ENCODE measurements at regions not wholly inside any gene's neighbourhood (a gene's known extent, or its start where the extent isn't known, plus 50 kb on each side); places are given as distances from the start of the nearest gene placed in this dataset.
"Not testable (repeated sequence)": the region's sequence is repeated elsewhere in the genome, so short reads cannot be mapped to it uniquely, and the experiment has no call there.

DNA sequence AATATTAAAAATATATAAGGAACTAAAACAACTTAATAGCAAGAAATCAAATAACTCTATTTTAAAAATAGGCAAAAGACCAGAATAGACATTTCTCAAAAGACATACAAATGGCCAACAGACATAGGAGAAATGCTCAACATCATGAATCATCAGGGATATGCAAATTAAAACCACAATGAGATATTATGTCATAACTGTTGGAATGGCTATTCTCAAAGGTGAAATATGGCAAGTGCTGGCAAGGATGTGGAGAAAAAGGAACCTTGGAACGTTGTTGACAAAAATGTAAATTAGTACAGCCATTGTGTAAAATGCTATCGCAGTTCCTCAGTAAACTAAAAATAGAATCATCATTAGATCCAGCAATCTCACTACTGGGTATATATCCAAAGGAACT is 468.5 kb downstream of the NFIB start:
- CTCF ChIA-PET = no interaction called here

DNA sequence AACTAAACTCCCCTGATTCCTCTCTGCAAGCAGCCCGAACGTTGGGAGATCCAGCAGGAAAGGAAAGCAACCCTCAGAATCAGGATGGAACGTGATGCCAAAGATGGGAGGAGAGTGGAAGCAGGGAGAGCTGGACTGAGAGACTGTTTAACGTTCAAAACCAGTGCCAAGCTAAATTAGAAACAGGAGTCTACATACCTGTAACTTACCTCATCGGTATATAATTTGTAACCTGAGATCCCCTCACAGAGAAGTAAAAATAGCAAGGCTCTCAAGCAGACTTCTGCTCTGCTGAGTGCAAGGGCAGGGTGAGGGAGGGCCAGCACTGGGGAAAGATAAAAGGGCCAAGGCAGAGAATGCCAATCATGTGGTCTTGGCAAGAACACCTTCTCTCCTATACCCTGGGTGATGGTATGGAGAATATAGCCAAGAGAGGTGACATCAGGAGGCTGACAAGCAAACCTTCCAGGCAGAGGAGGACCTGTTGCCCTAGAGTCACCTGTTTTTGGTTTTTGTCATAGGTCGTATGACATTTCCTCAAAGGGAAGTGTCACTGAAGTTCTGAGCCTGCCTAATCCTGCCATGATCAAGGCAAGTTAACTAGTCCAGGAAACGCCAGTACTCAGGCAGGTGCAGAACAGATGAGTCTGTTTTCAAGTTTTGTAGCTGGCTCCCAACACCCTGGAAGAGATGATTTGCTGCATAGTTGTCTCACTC is 472.0 kb downstream of the NFIB start:
- CTCF ChIA-PET = no interaction called here
- POLR2A ChIA-PET = no interaction called here

More for the DNA sequence above, 468.5 kb downstream of the NFIB start:
- POLR2A ChIA-PET = no interaction called here

DNA sequence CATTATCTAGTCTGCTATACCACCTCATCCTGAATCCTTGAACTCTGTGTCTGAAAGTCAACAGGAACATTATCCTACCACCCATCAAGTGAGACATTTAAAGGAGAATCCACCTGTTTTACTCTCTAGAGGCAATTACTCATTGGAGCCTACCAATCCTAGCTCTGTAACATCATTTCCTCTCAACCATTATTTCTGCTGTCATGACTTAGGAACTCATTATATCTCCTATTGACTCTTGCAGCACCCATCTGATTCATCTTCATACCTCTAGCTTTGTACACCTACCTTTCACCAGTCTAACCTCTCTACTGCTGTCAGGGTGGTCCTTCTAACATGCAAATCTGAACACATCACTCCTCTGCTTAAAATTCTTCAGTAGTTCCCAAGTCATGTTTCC is 481.5 kb downstream of the NFIB start:
- ChIA-PET POLR2A (no interaction called here), CTCF (no interaction called here)

DNA sequence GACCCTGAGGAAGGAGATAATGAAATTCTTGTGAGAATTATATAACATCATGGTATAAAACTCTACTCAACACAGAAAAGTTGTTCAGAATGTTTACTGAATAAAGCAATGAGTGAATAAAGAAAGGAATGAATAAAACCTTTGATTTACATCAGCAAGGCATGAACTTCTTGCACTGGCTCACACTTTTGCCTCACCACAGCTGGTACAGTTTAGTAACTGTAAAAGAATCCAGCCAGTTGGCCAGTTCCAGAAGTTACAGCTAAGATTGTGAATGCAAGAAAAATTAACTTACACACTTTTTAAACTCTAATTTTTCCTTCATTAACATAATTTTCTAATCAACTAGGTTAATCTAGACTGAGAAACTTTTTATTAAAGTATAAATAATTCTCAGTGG is 490.9 kb downstream of the NFIB start:
- CTCF ChIA-PET = no interaction called here
- POLR2A ChIA-PET = no interaction called here

DNA sequence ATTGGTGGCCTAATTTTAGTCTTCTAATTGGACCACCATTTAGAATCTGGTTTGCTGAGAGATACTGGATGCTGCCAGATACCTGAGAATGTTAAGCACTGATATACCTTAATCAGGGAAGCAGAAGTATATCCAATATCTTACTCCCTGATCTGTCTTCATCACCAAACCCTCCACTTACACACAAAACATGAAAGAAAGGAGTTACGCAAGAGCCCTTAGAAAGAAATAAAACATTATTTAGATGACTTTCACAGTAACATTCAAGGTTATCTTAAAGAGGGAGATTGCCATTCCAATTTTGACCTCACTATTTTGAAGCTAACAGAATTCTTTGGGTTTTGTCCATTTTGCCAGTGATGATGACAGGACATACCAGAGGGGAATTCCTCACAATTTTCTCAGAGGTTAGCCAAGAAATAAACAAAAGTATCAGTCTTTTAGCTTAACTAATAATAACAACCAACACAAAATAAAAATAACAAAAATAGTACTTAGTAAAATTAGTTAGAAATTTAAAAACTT is 496.1 kb downstream of the NFIB start:
- ChIA-PET CTCF (no interaction called here), POLR2A (no interaction called here)

DNA sequence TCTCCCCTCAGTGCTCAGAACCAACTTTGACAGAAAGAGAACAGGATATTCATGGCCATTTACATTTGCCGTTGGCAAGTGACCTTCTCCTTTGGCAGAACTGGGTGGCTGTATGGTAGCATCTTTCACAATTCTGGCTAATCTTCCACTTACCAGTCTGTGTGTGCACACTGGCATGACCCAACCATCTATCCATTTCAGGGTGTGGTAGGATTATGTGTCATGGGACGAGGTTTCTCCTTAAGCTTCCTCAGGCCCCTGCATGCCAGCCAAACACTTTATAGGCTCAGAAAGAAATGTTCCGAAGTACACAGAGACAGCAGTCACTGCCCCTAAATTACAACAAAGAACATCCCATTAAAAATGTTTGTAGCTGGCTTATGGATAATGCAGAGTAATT is 497.1 kb downstream of the NFIB start:
- CTCF ChIA-PET = no interaction called here
- POLR2A ChIA-PET = no interaction called here

DNA sequence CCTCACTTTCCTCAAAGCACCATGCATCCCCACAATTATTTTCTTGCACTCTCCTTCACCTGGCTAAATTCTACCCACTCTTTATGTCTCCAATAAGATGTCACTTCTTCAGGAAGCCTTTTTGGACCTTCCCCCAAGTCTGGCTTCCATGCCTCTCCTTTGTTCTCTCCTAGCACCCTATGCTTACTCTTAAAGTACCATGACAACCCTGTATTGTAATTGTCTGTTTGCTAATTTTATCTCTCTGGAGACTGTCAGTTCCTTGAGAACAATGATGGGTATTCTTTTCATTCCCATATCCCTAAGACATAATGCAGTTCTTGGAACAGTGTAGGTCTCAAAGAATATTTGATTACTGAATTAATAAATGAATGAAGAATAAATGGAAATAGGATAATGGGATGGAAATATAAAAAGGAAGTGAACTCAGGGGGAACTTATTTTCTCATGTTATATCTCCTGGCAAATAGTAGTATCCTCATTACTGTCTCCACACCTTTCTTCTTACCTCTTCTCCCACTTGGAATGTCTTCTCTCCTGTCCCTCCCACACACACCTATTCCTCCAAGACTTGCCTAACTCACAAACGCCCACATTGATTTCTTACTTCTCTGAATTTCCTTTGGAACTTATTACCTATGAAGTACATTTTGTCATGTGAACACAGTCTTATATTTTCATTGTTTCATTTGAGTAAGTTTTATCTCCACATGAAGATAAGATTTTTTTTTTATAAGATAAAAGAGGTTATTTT is 499.1 kb downstream of the NFIB start:
- POLR2A ChIA-PET = no interaction called here
- CTCF ChIA-PET = no interaction called here

DNA sequence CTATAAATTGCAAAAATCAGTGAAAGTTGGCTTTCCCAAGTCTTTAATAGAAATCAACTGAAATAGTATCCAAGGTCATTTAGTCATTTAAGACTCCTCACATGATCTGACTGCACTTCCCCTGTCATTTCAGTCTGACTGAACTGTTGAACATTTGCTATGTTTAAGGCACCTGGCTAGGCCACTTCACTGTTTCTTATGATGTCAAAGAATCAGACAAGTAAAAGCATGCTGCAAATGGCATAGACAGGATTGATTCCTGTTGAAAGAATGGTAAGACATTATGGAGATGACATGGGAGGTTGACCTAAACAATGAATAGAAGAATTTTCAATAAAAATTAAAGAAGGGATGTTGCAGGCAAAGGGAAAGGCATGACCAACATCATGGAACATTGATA is 502.1 kb downstream of the NFIB start:
- CTCF ChIA-PET = no interaction called here
- POLR2A ChIA-PET = no interaction called here

DNA sequence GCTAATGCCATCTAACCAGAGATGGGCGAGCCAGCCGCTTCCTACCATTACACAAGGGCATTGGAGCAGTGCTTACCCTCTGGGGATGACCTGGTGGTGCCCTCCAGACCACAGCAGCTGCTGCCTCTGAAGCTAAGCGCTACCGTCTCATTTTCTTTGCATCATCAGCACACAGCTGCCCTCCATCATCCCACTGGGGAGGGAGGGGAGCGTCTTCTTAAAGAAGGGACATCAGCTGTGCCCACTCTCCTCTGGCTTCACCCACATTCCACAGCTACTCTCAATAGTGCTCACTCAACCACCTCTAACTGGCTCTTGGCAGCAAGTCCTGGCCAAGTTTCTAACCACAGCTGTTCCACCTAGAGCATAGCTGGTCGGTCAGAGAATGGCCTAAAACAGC is 503.4 kb downstream of the NFIB start:
- ChIA-PET CTCF (no interaction called here), POLR2A (no interaction called here)

DNA sequence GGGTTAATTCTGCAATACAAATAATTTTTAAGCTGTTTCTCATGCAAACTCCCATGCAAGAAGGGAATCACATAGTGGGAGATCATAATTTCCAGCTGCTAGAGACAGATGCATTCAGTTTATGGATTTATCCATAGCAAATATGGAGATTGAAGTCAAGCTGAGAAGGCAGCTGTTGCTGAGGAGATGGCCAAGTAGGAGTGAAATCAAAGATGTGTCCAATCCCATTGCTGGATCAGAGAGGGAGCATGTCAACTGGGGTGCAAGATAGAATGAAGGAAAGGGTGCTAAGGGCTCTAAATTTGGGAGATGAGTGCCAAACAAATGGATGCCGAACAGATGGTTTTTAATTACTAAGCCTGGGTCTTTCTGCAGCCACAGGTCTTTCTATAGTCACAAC is 504.5 kb downstream of the NFIB start:
- CTCF ChIA-PET = no interaction called here
- POLR2A ChIA-PET = no interaction called here

DNA sequence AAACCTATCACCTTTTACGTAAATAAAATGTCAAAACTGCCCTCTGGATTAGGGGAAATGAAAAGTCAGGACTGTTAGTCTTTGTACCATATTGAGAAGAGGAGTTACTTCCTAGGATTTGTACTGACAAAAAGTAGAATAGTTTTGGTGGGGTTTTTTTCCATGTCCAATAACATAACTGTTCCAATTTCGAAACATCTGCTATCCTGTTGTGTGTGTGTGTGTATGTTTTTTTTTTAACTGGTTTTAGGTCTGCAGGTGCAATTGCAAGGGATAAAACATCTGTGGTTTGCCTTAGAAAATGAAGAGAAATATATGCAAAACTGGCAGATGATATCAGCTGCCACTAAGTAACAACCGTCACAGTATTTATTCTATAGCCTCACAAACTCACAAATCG is 506.8 kb downstream of the NFIB start:
- ChIA-PET POLR2A (no interaction called here), CTCF (no interaction called here)

DNA sequence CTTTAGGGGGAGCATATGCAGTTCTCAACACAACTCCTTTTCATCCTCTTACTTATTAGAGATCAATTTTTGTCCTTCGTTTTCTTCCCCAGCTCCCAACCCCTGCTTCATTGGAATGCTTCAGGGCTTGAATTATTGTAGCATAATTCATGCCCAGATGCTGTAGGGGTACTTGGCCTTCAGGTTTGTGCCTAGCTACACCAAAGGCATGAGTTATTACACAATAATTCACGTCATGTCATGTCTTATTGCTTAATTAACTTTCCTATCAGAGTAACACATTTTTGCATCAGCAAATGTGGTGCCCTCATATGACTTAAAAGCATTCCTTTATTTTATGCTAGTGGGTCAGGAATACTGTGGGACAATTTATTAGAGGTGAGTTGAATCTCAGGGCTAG is 507.2 kb downstream of the NFIB start:
- POLR2A ChIA-PET = no interaction called here
- CTCF ChIA-PET = no interaction called here

DNA sequence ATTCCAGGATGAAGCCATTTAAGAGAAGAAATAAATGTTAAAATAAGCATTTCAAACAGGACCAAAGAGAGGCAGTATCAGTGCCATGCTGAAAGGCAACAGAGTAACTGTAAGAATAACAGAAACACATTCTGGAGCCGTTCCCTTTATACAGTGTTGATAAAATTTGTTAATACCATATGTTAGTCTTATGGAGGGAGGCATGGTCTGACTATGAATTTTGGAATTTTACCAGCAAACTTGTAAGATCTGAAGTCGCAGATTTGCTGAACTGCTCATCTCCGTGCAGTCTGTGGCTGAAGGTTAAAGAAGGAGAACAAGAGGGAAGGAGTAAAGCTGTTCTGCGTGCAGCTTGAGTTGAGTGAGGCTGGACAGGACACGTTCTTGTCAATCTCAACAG is 508.4 kb downstream of the NFIB start:
- CTCF ChIA-PET = no interaction called here
- POLR2A ChIA-PET = no interaction called here

DNA sequence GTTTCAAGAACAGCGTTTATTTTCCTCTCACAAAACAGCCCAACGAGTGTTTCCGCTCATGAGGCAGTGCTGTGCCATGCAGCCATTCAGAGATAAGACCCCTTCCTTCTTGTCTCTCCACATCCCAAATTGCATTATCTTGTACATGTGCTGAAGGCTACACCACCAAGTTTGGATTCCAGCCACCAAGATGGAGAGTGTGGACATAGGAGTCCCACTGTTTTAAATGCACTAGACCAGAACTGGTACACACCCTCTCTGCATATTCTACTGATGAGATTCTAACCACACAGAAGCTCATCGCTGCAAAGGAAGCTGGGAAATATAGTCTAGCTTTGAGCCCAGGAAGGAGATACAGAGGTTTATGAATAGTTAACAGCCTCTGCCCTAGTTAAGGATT is 509.4 kb downstream of the NFIB start:
- ChIA-PET CTCF (no interaction called here), POLR2A (no interaction called here)

DNA sequence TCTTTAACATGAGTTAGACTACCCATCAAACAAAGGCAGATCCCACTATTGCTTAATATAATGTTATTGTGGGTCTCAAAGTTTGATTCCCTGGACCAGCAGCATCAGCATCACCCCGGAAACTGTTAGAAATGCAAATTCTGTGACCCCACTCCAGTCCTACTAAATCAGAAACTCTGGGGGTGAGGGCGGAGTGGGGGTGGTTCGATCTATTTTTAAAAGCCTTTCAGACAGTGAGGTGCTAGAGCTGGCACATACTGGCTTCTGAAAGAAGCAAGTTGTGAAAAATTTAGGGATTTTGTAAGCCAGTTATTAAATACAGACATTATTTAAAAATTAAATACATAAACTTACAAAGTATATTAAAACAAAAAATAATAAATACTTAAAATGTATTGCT is 513.2 kb downstream of the NFIB start:
- CTCF ChIA-PET = no interaction called here
- POLR2A ChIA-PET = no interaction called here

DNA sequence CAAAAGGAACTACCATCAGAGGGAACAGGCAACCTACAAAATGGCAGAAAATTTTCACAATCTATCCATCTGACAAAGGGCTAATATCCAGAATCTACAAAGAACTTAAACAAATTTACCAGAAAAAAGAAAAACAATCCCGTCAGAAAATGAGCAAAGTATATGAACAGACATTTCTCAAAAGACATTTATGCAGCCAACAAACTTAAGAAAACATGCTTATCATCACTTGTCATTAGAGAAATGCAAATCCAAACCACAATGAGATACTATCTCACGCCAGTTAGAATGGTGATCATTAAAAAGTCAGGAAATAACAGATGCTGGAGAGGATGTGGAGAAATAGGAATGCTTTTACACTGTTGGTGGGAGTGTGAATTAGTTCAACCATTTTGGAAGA is 516.2 kb downstream of the NFIB start:
- CTCF ChIA-PET, POLR2A ChIA-PET: not testable (repeated sequence)

DNA sequence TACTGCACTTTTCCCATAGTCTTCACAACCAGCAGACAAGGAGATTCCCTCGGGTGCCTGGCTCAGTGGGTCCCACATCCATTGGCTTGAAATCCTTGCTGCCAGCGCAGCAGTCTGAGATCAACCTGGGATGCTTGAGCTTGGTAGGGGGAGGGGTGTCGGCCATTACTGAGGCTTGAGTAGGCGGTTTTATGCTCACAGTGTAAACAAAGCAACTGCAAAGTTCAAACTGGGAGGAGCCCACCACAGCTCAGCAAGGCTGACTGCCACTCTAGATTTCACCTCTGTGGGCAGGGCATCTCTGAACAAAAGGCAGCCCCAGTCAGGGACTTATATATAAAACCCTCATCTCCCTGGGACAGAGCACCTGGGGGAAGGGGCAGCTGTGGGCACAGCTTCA is 512.3 kb upstream of the MPDZ start:
- POLR2A ChIA-PET = no interaction called here
- CTCF ChIA-PET = no interaction called here

DNA sequence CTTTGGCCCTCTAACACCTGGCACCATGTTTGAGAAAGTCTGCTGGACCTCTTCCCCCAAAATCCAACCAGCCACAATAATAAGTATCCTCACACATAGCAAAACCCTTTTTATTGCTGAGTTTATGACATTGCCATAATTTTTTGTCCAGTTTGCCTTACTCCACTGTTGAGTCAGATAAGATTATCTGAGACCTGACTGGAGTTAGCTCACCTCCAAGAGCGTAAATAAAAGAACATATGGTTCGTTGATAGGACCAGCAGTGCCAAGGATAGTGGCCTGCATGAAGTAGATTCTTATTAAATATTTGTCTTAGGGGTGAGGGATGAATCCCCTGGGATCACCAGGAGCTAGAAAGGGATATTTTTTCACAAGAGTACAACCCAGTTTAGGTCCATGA is 510.6 kb upstream of the MPDZ start:
- CTCF ChIA-PET = no interaction called here
- POLR2A ChIA-PET = no interaction called here

DNA sequence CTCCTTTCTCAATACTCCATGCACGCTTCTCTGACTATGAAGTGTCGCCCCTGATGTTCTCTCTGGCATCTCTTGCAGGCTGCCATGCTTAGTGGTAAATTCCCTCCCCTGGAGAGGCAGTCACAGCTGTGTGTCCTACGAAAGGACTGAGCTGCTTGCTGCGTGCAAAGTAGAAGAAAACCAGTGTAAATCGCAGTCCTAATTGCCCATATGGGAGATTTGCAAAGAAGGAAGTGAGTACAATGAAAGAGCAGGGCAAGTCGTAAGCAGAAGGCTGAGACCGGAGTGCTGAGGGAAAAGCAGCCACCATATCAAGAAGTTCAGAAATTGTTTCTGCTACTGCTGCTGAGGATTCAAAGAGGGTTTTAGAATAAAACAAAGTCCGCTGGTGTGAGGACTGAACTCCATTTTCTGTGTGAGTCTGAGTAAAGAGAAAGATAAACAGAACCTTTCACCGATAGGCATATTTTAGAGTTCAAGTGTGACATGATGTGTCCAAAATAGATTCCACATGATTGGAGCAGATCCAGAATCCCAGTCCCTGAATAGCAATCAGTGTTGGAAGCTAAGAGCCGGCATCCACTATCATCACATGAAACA is 507.8 kb upstream of the MPDZ start:
- CTCF ChIA-PET = no interaction called here
- POLR2A ChIA-PET = no interaction called here

DNA sequence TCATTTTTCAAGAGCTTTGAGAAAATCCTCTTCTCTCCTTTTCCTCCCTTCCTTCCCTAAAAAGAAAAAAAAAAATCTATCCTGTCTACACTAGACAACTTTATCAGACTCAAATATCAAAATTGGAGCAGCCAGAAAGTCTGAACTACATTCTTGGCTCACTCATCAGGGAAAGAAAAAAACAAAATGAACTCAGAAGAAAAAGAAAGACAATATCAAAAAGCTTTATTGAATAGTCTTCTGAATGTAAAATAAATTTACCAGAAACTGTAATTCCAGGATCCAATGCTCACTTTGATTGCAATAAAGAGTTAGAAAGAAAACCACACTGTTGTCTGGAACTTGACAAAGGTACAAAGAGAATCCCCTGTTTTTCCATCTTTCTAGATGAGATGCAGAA is 507.2 kb upstream of the MPDZ start:
- ChIA-PET CTCF (no interaction called here), POLR2A (no interaction called here)

DNA sequence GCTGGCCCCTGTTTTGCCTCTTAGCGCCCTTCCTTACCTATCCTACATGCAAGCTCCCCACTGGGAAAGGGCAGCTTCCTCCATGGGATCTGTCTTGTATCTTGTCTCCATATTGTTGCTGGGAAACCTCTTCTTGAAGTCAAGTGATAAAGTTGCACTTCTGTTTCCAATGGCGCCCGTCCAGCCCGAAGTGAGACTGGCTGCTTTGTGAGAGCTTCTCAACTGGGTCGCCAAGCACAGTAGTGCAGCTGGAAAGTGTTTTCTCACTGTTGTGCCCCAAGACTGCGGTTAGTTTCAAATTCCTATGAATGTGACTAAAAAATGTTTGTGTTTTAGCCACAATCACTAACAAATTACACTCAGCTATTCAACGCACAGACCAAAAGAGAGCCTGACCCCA is 506.6 kb upstream of the MPDZ start:
- ChIA-PET CTCF (no interaction called here), POLR2A (no interaction called here)

DNA sequence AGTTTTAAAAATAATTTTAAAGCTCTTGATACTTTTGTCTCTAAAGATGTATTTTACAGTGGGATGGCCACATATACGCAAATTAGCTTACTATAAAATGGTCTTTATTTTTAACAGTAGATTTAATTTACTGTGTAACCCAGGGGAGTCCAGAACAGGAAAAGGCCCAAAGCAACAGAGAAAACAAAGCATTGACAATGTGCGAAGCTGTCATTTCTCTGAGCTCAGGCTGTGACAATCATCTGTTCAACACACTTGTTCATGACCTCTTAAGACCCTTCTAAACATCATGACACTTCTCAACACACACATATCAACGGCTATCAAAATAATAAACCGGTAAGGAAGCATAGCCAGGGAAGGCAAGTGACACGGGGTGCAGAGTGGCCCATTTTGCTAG is 499.6 kb upstream of the MPDZ start:
- CTCF ChIA-PET = no interaction called here
- POLR2A ChIA-PET = no interaction called here

Data from activated CD8-positive, alpha-beta memory T cell treated with anti-CD3 and anti-CD28 coated beads for 36 hours (primary cell).